Transverse colon (tissue), 4 donors: ENCODE measurements at regions not wholly inside any gene's neighbourhood (a gene's known extent, or its start where the extent isn't known, plus 50 kb on each side); places are given as distances from the start of the nearest gene placed in this dataset.

Source experiments
- POLR2A ChIP-seq: fragments of 450-650 bp; IDR thresholded peaks from one replicate; pipeline ENCODE4 v1.6.1; 2016; ENCODE audit warnings: antibody characterized with exemption, mild to moderate bottlenecking, moderate library complexity
- POLR2AphosphoS5 ChIP-seq, 3 donors: sonication (generic); formaldehyde crosslinking; IDR thresholded peaks; one replicate each; pipeline ENCODE4 v1.6.1; 2016; ENCODE audit warnings: antibody characterized with exemption in 3 of 3
- TF ChIP-seq, protein P1 (sequence below), 5 experiments: fragments of 200-600 bp in 3 of 5; fragments of 450-650 bp in 2 of 5; sonication (generic) in 3 of 5; IDR thresholded peaks; 1 replicate in 2 of 5; 2 replicates in 3 of 5; pipeline ENCODE4 v1.5.1; 2016 to 2017; ENCODE audit warnings: antibody characterized with exemption in 5 of 5, inconsistent platforms in 3 of 5, mild to moderate bottlenecking in 2 of 5, moderate library complexity in 1 of 5

DNA sequence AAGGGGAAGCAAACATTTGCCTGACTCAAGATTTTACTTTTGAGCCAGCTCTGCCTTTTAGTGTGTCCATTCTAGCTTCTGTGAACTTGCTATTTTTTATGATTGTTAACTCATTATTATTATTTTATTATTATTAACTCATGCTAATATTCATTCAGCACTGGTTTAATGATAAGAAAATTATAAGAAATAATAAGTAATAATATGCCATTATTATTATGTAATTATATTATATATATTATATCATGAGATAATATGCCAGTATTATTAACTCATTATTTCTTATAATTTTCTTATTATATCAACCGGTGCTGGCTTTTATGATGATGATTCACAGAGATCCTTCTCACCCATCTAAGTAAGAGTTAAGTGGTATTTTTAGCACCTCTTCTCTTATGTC lies 79.3 kb upstream of the NPVF start:
- TF ChIP-seq POLR2A = no peak
- TF ChIP-seq, protein P1, sequence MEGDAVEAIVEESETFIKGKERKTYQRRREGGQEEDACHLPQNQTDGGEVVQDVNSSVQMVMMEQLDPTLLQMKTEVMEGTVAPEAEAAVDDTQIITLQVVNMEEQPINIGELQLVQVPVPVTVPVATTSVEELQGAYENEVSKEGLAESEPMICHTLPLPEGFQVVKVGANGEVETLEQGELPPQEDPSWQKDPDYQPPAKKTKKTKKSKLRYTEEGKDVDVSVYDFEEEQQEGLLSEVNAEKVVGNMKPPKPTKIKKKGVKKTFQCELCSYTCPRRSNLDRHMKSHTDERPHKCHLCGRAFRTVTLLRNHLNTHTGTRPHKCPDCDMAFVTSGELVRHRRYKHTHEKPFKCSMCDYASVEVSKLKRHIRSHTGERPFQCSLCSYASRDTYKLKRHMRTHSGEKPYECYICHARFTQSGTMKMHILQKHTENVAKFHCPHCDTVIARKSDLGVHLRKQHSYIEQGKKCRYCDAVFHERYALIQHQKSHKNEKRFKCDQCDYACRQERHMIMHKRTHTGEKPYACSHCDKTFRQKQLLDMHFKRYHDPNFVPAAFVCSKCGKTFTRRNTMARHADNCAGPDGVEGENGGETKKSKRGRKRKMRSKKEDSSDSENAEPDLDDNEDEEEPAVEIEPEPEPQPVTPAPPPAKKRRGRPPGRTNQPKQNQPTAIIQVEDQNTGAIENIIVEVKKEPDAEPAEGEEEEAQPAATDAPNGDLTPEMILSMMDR (IDR thresholded peaks at IDR 0.05) = no peak
- TF ChIP-seq POLR2AphosphoS5 (IDR thresholded peaks at IDR 0.05) = no peak
